DMS153 treated with DMSO at 0.1 percent for 48 hours (cell line): ENCODE measurements at regions not wholly inside any gene's neighbourhood (a gene's known extent, or its start where the extent isn't known, plus 50 kb on each side); places are given as distances from the start of the nearest gene placed in this dataset.

Source experiments
- DNase-seq: peaks from one replicate; lab custom pipeline; 2025; ENCODE audit not compliant: unreplicated experiment; lab: John Stamatoyannopoulos, UW

- DNase-seq: no peak
Measured at GRCh38 chr3:64956711-64957325, 269.0 kb upstream of the ADAMTS9 start.

GRCh38 chr3:64954995-64955636 lies 267.3 kb upstream of the ADAMTS9 start:
- no peak for DNase-seq

- DNase-seq: no peak
Measured at GRCh38 chr3:64945171-64945729, 257.4 kb upstream of the ADAMTS9 start.

GRCh38 chr3:64943866-64944265 lies 256.1 kb upstream of the ADAMTS9 start:
- DNase-seq: no peak

- no peak for DNase-seq
Measured at GRCh38 chr3:64940596-64941348, 253.0 kb upstream of the ADAMTS9 start.

- DNase-seq: no peak
Measured at GRCh38 chr3:64939747-64940450, 252.1 kb upstream of the ADAMTS9 start.

- DNase-seq: no peak
Measured at GRCh38 chr3:64939309-64939708, 251.5 kb upstream of the ADAMTS9 start.

GRCh38 chr3:64936556-64936955 lies 248.8 kb upstream of the ADAMTS9 start:
- DNase-seq: no peak

GRCh38 chr3:64935971-64936370 lies 248.2 kb upstream of the ADAMTS9 start:
- DNase-seq: no peak

GRCh38 chr3:64932666-64933342 lies 245.0 kb upstream of the ADAMTS9 start:
- DNase-seq: no peak

- no peak for DNase-seq
Measured at GRCh38 chr3:64932016-64932518, 244.3 kb upstream of the ADAMTS9 start.

- no peak for DNase-seq
Measured at GRCh38 chr3:64930891-64931290, 243.1 kb upstream of the ADAMTS9 start.

- DNase-seq: no peak
Measured at GRCh38 chr3:64928683-64929082, 240.9 kb upstream of the ADAMTS9 start.

- no peak for DNase-seq
Measured at GRCh38 chr3:64927689-64928088, 239.9 kb upstream of the ADAMTS9 start.

- DNase-seq: no peak
Measured at GRCh38 chr3:64925575-64925974, 237.8 kb upstream of the ADAMTS9 start.

- DNase-seq: no peak
Measured at GRCh38 chr3:64924961-64925360, 237.2 kb upstream of the ADAMTS9 start.

- no peak for DNase-seq
Measured at GRCh38 chr3:64922213-64922612, 234.4 kb upstream of the ADAMTS9 start.

GRCh38 chr3:64921281-64922065 lies 233.7 kb upstream of the ADAMTS9 start:
- DNase-seq: no peak

- DNase-seq: no peak
Measured at GRCh38 chr3:64919934-64920333, 232.1 kb upstream of the ADAMTS9 start.

- DNase-seq: no peak
Measured at GRCh38 chr3:64918989-64919388, 231.2 kb upstream of the ADAMTS9 start.
